RKO (cell line): ENCODE measurements at regions not wholly inside any gene's neighbourhood (a gene's known extent, or its start where the extent isn't known, plus 50 kb on each side); places are given as distances from the start of the nearest gene placed in this dataset.
A peak's percentile ranks its signal among the peaks of the same experiment; 100 is the strongest.
"Not testable (repeated sequence)": the region's sequence is repeated elsewhere in the genome, so short reads cannot be mapped to it uniquely, and the experiment has no call there.

Source experiments
- DNase-seq: peaks from one replicate; pipeline ENCODE4 v3.0.0-alpha.2; 2016; ENCODE audit warnings: low spot score

DNA sequence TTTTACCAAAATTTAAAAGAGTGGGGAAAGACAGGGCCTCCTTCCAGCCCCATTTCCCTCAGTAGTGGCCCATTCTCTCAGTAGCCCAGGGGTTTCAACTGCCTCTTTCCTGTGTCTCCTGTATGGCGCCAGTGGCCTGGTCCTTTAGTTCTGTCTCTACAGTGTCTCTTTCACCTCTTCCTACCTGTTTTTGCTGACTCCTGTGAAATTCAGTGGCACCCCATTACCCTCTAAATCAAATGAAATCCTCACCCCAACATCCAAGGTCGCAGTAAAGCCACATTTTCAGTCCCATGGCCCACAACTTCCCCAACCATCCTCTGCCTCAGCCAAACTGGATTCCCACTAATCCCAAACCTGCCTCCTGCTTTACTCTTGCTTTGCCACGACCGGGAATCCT is 200.7 kb downstream of the IPMK start:
- DNase-seq: no peak

DNA sequence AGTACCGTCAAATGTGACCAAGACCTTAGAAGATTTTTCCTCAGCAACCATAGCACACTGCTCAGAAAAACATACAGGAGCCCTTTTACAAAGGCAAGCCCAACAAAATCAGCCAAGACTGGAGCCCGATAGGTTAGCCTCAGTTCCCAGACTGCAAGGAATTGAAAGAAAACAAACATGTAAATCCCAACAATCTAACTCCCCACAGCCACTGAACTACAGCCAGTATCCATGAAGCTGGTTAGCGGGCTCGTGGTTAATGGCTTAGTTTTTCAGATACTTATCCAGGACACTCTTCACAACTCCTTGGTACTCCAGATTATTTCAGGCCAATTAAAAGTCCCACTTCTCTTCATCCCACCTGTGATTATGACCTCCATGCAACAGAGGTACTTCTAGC is 201.6 kb downstream of the IPMK start:
- DNase-seq: no peak

GRCh38 chr10:58065529-58065815 is 202.2 kb downstream of the IPMK start:
- DNase-seq: no peak

DNA sequence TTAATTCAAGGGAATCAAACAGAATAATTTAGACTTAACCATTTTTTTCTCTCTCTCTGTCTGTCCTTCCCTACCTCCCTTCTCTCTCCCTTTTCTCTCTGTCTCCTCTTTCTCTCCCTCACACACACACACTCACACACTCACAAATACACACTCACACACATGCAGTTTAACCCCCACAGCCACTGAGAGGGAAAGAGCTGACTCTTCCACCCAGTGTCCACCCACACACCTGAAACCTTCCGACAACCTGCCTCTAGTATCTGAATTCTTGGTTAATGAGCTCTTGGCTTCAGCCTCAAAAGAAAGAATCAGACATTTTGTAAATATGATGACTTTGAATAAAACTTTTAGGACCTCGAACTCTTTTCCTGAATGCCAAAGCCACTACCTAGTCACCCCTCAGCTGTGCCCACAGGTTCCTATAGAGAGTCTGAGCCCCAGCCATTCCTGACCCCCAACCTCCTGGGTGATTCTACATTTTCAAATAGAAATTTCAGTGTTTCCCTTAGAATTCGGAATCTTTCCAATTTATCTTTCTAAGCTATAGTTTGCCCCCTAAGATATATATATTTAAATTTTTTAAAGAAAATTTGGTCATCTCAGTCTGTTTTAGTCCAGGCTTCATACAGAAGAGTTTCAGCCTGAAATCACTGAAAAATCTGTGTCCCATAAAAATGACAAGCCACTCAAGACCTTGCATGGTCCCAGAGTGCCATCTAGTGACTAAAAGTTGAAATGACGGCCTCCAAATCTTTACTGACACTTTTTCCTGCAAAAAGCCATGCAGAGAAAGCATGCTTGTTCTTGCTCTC is 202.8 kb downstream of the IPMK start:
- peak; percentile 58 for DNase-seq

DNA sequence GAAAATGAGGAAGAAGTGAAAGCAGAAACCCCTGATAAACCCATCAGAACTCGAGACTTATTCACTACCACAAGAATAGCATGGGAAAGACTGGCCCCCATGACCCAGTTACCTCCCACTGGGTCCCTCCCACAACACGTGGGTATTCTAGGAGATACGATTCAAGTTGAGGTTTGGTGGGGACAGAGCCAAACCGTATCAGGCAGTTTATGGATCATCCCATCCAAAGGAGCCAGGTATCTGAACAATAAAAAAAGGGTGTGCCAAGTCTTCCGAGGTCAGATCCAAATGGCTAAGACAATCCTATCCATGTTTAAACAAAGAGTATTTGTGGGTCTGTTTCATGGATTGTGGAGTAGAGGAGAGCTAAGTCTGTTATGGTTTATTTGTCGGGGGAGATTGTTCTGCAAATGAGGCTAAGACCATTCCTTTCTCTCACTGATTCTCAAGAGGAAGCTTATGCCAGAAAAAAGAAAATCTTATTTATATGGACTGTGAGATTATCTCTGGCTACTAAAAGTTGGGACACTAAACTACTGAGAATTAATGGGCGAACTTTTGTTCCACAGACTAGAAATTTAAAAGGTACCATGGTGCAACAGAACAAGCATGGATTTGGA is 203.7 kb downstream of the IPMK start:
- DNase-seq: no peak

GRCh38 chr10:58058683-58059082 is 209.0 kb downstream of the IPMK start:
- not testable (repeated sequence) for DNase-seq

- no peak for DNase-seq
Measured at GRCh38 chr10:58054881-58055280, 212.8 kb downstream of the IPMK start.

DNA sequence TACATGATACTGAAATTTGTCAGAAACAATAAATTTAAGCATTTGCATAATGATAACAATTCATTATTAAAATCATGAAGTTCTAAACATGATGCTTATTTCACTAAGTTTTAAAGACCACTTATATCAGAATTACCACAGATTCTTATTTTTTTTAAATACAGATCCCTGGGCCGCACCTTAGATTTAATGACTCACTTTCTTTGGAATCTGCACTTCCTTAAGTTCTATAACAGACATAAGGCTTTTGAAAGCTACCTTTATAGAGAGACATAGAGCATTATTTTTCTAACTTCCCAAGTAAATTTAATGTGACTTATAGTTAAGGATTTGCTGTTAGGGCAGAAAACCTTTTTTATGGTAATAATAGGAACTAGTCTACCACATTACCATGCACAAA is 214.9 kb downstream of the IPMK start:
- no peak for DNase-seq

GRCh38 chr10:58050575-58050974 is 217.1 kb downstream of the IPMK start:
- no peak for DNase-seq

GRCh38 chr10:58048936-58049335 is 218.8 kb downstream of the IPMK start:
- no peak for DNase-seq

DNA sequence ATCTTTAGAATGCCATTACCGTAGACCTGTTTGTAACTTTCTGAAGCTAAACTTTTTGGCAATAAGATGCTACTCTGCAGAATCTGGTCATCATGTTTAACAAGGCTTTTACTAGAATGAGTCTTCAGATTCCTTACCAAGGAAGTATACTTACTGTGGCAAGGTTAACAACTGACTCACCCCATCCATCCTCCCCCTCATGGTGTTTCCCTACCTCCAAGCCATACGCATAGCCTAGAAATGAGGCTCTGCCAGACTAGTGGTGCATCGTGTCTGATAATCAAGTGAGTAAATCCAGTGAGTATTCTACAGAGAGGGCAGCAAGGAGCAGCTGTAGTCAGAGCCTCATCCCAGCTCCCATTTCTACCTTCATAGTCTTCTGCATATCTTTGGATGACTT is 223.6 kb downstream of the IPMK start:
- DNase-seq: peak; percentile 27

- no peak for DNase-seq
Measured at GRCh38 chr10:58041901-58042300, 225.8 kb downstream of the IPMK start.

DNA sequence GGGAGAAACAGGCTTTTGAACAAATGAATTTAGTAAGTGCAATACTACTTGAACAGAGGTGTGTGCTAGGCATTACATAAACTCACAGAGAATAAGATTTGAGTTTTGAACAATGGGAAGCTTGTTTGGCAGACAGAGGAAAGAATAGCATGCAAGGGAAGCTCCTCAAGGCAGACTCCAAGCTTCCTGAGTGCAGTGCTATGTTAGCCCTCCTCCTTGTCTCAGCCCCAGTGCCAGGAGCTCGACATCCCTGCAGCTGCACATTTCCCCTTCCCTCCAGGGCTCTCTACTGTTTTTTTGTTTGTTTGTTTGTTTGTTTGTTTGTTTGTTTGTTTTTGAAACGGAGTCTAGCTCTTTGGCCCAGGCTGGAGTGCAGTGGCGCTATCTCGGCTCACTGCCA is 237.5 kb downstream of the IPMK start:
- no peak for DNase-seq

- peak; percentile 40 for DNase-seq
Measured at GRCh38 chr10:58028597-58029366, 238.9 kb downstream of the IPMK start.

GRCh38 chr10:58027426-58027825 is 240.3 kb downstream of the IPMK start:
- no peak for DNase-seq

GRCh38 chr10:58026036-58026435 is 241.7 kb downstream of the IPMK start:
- DNase-seq: no peak

DNA sequence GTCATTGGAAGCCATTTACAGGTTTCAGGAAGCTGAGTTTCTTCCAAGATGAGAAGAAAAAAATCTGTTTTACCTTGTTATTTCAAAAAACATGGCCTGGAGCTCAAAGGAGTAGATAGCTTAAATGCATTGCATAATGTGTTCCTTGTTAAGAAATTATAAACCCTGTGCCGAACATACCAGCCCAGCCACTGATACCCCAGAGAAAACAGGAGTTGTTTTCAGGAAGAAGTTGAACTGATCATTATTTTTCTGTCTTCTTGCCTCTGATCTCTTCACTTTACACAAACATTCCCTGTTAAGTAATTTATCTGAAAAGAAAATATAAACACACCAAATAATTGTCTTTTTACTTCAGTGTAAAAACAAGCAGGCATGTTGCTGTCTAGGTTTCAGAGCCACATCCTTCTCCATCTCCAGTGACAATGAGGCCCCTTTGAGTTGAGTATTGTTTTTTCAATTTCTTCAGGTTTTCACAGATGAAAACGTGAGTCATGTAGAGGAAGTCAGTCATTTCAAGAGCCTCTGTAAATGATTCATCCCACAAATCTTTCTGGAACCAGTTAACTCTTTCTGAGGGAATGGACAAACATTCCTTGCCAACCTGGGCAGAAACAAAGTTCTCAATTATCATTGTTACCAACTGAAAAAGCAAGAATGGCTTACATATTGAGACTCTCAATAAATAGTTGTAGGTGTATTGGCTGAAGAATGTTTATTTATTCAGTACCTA is 244.2 kb downstream of the IPMK start:
- DNase-seq: peak; percentile 91

DNA sequence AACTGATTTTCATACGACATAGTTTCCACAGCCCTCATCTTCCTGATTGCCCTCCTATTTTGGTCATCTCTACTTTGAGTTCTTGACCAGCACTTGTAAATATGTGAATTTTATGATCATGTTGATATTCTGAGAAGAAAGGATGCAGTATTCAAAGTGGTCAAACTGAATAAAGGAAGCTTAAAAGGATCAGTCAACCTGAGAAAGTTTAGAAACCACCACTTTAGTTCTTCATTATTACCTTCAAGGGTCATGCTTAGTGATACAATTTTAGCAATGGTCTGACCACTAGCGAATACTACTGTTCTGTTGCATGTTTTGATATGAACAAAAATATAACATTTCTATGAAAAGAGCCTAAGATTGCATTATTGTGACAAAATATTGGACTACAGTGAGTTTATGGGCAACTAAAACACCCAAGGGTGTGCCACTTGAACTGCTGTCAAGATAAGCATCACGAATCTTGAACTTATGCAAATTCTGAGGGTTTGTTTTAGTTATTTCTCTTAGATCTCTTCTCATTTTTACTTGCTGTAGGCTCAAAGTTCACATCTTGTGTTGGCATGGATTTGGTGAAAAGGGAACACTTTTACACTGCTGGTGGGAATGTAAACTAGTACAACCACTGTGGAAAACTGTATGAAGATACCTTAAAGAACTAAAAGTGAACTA is 247.7 kb downstream of the IPMK start:
- DNase-seq: no peak

DNA sequence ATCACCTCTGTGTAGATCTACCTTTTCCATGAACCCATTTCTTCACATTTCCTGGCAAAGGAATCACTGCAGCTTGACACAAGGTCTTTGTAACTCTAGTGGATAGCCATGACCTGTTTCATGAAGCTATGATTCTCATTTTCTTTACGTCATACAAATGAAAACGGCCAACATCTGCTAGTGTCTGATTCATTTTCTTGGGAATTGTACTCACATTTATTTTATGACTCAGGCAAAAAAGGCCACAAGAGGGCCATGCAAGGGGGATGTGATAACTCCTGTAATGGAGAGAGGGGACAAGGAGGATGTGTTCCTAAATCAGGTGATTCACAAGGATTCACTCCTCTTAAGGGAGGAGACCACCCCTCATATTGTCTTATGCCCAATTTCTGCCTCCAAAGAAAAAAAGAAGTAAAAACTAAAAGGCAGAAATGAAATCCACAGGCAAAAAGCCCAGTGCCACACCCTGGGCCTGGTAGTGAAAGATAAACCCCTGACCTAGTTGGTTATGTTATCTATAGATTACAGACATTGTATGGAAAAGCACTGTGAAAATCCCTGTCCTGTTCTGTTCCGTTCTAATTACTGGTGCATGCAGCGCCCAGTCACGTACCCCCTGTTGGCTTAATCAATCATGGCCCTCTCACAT is 249.9 kb downstream of the IPMK start:
- DNase-seq: peak; percentile 57

DNA sequence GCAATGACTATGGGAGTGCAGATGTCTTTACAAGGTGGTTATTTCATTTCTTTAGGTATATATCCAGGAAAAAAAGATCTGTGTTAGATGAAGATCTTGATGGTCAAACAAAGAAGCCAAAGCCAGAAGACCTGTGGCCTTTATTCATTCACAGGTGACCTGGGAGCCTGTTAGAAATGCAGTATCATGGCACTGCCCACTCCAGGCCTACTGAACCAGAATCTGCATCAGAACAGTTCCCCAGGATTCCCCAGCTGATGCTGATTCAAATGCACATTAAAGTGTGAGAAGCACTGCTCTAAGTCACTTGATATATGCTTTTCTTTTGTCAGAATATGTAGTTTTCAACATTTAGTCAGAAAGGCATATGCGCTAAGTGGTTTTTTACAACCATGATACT is 251.1 kb downstream of the IPMK start:
- DNase-seq: no peak

DNA sequence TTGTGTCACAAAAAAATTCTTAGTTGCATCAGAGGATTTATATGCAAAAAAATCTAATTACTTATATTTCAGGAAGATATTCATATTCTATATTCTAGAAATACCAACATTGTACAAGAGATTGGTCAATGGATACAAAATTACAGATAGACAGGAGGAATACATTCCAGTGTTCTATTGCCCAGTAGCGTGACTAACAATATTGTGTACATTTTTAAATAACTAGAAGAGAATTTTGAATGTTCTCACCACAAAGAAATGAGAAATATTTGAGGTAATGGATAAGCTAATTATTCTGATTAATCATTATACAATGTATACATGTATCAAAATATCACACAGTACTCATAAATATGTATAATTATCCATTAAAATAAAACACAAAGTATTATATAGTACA is 253.3 kb downstream of the IPMK start:
- DNase-seq: no peak

DNA sequence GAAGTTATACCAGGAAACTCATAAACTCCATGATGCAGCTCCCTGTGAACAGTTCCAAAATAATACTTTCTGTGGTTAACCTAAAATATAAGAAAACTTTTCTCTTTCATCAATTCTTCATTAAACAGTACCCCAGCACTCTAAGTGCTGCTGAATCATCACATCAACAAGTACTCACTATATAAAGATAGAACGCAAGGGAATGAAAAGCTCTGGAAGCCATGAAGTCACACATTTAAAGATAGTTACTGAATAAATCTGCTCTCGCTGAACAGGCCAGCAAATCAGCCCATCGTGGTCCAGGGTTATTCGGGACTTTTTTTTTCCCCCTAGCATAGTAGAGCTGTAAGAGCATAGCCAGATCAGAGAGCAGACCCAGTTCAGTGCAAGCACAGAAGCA is 254.3 kb downstream of the IPMK start:
- no peak for DNase-seq
